Dermis blood vessel endothelial cell (primary cell): ENCODE measurements at regions not wholly inside any gene's neighbourhood (a gene's known extent, or its start where the extent isn't known, plus 50 kb on each side); places are given as distances from the start of the nearest gene placed in this dataset.

Experiments used
- DNase-seq: peaks from one replicate; pipeline ENCODE4 v3.0.0; 2010

GRCh38 chr13:109853153-109853552, 66.8 kb upstream of the IRS2 start:
- DNase-seq = no peak

GRCh38 chr13:109846185-109846584, 59.8 kb upstream of the IRS2 start:
- no peak for DNase-seq

GRCh38 chr13:109844396-109844795, 58.0 kb upstream of the IRS2 start:
- DNase-seq = no peak

GRCh38 chr13:109843695-109844094, 57.3 kb upstream of the IRS2 start:
- no peak for DNase-seq

GRCh38 chr13:109842212-109842920, 56.0 kb upstream of the IRS2 start:
- DNase-seq = no peak

GRCh38 chr13:109840893-109841287, 54.5 kb upstream of the IRS2 start:
- DNase-seq = no peak

GRCh38 chr13:109840201-109840892, 54.0 kb upstream of the IRS2 start:
- no peak for DNase-seq

- no peak for DNase-seq
These were observed 50.5 kb upstream of the IRS2 start for GRCh38 chr13:109836629-109837607.
